Erythroblast (primary cell): ENCODE measurements at regions not wholly inside any gene's neighbourhood (a gene's known extent, or its start where the extent isn't known, plus 50 kb on each side); places are given as distances from the start of the nearest gene placed in this dataset.

Source experiments
- DNase-seq, 2 experiments: peaks; one replicate each; lab custom pipeline; 2025; lab: John Stamatoyannopoulos, UW
- GATA1 ChIP-seq: IDR thresholded peaks from 2 replicates; pipeline ENCODE4 v1.6.1; 2011; ENCODE audit warnings: low read depth, mild to moderate bottlenecking, control low read depth, low read length, moderate library complexity
- POLR2A ChIP-seq: IDR thresholded peaks from 2 replicates; pipeline ENCODE4 v1.6.1; 2011; ENCODE audit warnings: mild to moderate bottlenecking, low read length

DNA sequence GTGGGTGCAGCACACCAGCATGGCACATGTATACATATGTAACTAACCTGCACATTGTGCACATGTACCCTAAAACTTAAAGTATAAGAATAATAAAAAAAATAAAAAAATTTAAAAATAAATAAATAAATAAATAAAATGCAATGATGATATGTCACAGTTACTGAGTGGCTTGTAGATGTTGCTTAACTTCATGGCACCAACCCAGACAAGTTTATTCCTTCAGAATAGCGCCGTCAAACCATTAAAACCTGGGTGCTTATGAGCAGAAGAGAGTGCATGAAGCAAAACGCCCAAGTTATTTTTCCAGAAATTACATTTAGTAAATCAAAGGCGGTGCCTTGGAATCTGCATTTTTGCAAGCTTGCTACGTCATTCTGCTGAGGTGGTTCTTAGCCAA lies 417.9 kb downstream of the AEBP2 start:
- no peak for DNase-seq
- TF ChIP-seq POLR2A, result no peak
- no peak for TF ChIP-seq GATA1

DNA sequence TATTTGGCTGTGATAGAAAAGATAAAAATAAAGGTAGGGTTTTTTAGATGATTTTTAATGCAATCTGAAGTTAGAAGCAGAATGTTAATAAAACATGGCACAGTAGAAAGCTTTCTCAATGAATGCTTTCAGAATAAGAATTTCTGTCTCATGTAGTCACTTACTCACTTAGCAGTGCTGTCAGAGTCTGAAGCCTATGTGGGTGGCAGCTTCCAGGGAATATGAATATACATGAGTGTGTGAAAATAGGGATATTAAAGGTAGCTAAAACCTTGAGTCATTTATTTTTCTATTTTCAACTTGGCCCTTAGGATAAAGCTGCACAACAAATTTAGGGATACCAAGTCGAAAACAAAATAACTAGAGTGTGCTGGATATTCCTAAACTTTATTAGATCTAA lies 427.9 kb downstream of the AEBP2 start:
- DNase-seq, result no peak
- TF ChIP-seq GATA1 (no peak), POLR2A (no peak)

DNA sequence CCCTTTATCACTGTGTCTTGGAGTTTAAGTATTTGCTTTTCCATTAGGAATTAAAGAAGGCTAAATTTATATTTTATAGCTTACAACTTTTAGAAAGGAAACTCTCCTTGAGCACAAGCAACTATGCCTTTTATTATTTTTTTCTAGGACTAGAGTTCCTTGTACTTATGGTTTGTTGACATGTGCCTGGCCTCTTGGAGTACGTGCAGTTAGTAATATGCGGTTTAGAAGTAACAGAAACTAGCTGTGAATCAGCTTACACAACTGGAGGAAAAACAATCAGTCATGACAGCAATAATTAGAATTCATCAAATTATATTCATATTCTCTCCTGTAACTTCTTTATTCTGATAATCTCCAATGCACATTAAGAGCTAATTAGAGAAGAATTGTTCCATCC lies 428.7 kb downstream of the AEBP2 start:
- TF ChIP-seq GATA1, result no peak
- DNase-seq, result no peak

DNA sequence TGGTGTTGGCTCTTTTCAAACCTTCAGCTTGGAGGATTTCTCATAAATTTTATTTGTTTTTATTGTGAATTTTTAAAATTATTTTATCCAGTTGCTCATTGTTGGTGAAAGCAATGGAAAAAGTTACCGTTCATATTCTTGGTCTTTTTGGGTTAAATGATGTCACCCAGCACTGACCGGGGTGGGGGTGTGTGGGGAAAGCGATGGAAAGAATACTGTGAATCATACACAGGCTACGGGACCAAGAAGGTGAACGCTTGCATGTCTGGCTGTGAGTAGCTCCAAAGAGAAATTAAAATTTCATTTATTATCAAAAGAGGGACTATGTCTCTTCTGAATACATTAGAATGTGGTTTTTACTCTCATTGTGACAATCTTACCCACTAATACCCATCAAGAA lies 430.1 kb downstream of the AEBP2 start:
- no peak for DNase-seq
- TF ChIP-seq GATA1, result no peak
- no peak for TF ChIP-seq POLR2A

DNA sequence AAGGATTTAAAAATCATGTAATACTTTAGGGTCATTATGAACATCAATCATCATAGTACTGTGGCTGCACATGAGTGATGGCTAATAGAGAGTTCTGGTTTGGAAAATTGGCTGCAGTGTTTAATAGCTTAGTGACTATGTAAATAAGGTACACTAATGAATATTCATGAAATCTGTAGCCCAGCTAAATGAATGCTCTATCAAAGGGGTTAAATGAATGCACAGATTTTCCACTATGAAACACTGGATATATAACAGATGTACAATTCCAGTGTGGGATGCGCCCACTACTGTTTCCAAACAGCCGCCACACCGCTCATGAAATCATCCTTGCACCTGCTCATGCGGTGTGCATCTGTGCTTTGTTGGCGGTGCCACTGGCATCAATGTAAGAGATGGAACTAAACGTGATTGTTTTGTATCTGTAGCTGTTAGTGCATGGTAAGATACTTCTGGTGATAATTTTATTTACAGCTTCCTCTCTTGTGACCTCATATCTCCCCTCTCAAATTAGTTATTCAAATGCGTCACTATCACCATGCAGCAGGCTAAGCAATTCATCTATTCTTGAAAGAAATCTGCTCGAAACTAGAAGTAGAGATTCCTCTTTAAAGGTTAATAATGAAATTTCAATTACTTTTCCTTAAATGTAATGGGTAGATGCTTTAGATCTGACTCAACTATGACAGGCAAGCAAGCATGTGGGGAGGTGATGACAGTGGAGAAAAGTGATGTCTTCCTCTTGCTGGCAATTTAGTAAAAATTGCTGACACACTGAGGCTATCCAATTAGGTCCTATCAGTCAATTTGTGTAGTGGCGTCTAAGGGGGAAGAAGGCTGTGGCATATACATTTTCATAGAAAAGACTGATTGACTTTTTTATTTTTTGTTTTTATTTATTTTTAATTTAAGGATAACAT lies 433.6 kb downstream of the AEBP2 start:
- TF ChIP-seq GATA1, result no peak
- no peak for TF ChIP-seq POLR2A
- no peak for DNase-seq

DNA sequence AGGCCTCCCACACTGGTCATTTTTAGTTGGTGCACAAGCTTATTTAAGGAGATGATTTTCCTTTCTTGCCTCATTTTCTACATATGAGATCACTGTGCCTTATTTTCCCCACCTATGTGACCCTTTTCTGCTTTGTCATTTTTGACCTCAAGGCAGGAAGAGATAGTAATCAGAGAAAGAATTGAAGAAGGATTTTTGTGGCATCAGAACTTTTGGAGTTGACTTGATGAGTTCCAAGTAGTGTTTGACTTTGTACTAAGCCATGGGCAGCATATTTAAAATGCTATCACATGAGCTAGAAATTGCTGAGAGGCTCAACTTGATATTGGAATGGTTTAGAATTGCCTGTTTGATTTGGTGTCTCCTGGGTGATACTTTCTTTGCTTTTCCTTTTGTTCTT lies 440.8 kb downstream of the AEBP2 start:
- TF ChIP-seq POLR2A, result no peak
- no peak for TF ChIP-seq GATA1
- DNase-seq, result no peak

DNA sequence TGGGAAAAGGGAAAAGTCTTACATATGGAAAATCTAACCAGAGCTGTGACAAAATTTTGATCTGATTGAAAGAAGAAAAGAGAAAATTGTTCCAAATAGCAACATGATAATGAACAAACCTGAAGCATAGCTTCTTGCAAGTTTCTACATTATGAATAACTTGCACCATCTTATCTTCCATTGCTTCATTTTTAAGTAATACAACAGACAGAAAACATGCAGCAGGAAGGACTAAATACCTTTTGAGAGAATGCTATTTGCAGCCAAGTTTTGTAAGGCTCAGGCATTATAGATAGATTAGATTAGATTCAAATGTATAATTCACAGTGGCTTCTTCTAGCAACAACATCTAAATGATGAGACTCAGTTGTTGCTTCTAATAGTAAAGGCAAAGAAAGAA lies 441.4 kb downstream of the AEBP2 start:
- DNase-seq, result no peak
- TF ChIP-seq POLR2A (no peak), GATA1 (no peak)

DNA sequence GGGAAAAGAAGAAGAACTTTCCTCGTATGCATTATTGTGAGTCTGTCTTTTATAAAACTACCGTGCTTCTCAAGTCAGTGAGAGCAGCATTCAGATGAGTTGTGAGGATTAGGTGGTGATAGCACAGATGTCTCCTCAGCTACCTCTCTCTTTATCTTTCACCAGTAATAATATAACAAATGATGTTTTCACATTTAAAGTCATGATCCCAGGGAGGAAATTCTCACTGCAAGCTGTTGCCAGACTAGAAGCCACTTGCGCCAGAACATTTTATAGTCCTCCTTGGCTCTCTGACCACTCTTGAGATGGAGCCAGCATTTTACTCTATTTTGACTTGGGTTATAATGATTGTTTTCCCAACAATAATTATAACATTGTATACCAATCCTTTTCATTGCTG lies 443.1 kb downstream of the AEBP2 start:
- TF ChIP-seq GATA1, result no peak
- no peak for TF ChIP-seq POLR2A

DNA sequence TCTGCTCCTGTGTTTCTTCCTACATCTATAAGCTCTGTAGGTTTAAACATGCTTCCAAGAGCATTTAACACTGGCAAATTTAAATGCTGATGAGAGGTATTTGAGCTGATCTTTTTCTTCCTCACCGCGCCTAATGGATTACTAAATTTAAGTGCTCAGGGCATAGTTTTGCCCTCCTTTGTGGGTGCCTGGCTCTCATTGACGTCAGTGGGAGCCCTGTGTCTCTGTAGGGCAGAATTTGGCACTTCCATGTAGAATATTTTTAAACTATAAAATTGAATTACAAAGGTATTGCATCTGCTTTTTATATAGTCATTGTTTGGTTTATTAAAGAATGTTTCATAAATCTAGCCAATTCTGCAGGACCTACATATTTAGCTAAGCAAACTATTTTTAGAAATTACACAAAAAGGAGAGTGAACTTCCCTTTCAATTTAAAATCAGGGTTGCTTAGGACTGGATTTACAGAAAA lies 444.8 kb downstream of the AEBP2 start:
- DNase-seq, result no peak
- TF ChIP-seq POLR2A, result no peak
- TF ChIP-seq GATA1, result no peak

More for the DNA sequence above, 443.1 kb downstream of the AEBP2 start:
- no peak for DNase-seq

DNA sequence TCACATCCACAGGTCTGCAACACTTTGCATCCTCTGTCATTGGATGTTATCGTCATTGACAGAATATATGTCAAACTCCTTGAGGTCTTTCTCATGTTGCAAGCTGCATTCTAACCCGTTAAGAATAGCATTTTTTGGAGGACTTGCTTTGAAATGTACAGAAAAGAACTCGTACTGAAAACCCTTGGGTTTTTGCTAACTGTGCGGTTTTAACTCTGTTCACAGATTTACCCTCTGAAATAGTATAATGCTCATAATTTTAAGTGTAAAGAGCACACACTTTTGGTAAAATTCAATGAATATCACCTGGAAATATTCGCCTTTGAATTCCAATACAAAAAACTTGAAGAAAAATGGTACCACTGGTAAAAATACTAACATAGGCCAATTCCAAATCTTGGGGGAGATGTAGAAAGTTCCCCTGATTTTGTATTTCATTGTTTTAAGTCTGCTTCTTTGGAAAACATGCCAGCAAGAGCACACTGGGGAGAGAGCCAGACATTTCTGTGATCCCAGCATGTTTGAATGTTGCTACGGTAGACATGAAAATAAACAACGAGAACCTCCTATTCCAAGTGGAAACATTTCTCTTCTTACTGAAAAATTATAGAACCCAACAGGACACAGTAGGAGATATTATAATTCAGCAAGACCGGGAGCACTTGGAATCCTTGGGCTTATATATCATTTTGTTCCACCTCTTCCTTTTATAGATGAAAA lies 446.0 kb downstream of the AEBP2 start:
- no peak for TF ChIP-seq POLR2A
- TF ChIP-seq GATA1, result no peak

DNA sequence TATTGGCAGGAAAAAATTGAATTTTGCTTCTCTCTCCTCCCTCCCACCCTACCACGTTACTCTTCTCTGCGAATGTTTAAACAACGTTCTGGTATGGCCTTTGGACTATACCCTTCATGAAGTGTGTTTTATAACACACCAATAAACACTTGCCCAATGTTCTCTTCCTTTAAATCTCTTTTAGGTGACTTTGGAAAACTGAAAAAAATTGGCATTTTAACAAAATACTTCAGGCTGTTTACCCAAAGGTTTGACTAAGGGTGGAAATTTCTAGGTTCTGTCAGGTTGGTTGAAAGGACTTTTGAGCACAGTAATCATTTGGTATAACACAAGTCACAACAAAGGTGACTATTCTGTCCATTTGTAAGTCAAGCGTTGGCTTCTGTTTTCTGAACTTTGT lies 446.8 kb downstream of the AEBP2 start:
- TF ChIP-seq POLR2A, result no peak
- TF ChIP-seq GATA1, result no peak
- no peak for DNase-seq

More for the DNA sequence above, 446.0 kb downstream of the AEBP2 start:
- DNase-seq, result no peak

DNA sequence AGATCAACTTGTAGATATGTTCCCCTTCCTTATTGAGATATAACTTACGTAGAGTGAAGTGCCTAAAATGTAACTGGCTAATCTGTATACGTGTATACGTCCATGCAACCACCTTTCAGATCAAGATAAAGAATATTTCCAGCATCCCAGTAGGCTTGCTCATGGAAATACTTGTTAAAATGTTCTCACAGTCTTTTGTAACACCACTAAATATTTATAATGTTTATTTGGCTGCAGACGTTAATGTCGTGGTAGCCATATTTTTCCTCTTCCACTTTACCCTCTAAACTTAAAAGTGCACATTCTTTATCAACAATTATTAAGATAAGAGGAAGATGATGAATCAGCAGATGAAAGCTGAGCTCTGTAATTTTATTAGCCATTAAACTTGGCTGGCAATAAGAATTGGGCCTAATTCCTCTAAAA lies 447.4 kb downstream of the AEBP2 start:
- TF ChIP-seq POLR2A (no peak), GATA1 (no peak)
- no peak for DNase-seq

DNA sequence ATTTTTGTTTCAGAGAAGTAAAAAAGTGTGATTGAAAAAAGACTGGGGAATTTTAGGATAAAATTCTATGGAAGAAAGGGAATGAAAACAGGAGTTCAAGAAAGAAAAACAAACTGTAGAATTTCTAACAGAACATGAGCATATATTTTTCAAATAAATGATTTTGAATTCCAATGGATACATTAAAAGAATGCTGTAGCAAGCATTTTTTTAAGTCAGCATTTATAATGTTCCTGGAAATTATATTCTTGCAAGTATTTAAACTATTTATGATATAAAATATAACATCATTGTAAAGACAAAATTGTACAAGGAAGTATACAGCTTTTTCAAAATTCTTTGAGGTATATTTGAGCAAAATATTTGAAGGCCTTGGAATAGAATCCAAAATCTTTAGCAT lies 450.7 kb downstream of the AEBP2 start:
- no peak for DNase-seq

DNA sequence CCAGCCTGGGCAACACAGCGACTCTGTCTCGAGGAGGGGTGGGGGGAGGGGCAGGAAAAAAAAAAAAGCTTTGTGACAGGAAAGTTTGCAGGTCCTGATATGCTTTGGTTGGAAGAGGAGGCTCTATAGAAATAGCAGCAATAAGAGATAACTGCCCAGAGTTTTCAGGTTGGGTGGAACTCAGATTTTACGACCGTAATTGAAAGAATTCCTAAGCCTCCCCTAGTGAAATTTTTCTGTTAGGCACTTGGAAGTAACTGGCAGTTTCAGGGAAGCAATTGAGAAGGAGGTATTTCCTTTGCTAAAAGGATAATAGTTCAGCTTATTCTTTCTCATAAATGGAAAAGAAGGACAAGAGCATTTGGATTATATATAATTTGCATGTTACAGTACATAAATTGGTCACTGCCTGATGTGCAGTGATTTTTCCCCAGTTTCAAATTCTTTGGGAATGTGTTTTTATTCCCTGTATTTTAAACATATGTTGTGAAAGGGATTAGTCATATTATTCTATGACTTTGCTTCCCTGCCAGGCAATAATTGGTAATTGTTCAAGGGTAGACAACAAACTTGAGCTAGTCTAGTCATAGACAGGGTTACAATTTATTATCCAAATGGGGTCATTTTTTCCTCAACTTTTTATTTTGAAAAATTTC lies 452.8 kb downstream of the AEBP2 start:
- TF ChIP-seq POLR2A (no peak), GATA1 (no peak)

More for the DNA sequence above, 450.7 kb downstream of the AEBP2 start:
- TF ChIP-seq GATA1 (no peak), POLR2A (no peak)

More for the DNA sequence above, 452.8 kb downstream of the AEBP2 start:
- DNase-seq, result no peak
